ENCODE measurements at regions not wholly inside any gene's neighbourhood (a gene's known extent, or its start where the extent isn't known, plus 50 kb on each side); places are given as distances from the start of the nearest gene placed in this dataset.

GRCh38 chr11:114984611-114985163 lies 306.4 kb downstream of the NXPE2 start:
- TF ChIP-seq EZH2phosphoT487 (IDR thresholded peaks at IDR 0.05; ENCODE audit: low read depth) = no peak
- TF ChIP-seq CTCF (IDR thresholded peaks at IDR 0.05; ENCODE audit: low read depth, low read length) = no peak
